22Rv1 (cell line): ENCODE measurements at regions not wholly inside any gene's neighbourhood (a gene's known extent, or its start where the extent isn't known, plus 50 kb on each side); places are given as distances from the start of the nearest gene placed in this dataset.

Experiments
- ZFX ChIP-seq: fragments of 450-650 bp; IDR thresholded peaks from 2 replicates; pipeline ENCODE4 v1.6.1; 2017; ENCODE audit warnings: antibody characterized with exemption, borderline replicate concordance
- TF ChIP-seq, protein P1 (sequence below): fragments of 450-650 bp; IDR thresholded peaks from 2 replicates; pipeline ENCODE4 v1.5.1; 2017; ENCODE audit warnings: mild to moderate bottlenecking

DNA sequence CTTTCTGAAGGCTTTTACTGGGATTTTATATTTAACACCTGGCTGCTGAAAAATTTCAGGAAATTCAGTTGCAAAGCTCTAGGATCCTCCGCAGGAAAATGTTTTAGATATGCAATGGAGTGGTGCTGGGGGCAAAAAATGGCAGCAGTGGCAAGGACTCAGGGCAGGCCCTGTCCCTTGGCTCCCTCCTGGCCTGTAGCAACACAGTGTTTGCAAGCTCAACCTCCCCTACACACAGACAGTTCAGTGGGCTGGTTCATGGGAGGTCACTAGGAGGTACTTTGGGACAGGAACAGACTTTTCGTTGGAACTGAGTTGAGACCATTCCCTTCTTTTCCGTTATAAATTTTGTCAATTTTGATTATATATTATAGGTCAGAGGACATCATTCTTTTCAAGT lies 270.4 kb downstream of the ADAMTS20 start:
- TF ChIP-seq, protein P1, sequence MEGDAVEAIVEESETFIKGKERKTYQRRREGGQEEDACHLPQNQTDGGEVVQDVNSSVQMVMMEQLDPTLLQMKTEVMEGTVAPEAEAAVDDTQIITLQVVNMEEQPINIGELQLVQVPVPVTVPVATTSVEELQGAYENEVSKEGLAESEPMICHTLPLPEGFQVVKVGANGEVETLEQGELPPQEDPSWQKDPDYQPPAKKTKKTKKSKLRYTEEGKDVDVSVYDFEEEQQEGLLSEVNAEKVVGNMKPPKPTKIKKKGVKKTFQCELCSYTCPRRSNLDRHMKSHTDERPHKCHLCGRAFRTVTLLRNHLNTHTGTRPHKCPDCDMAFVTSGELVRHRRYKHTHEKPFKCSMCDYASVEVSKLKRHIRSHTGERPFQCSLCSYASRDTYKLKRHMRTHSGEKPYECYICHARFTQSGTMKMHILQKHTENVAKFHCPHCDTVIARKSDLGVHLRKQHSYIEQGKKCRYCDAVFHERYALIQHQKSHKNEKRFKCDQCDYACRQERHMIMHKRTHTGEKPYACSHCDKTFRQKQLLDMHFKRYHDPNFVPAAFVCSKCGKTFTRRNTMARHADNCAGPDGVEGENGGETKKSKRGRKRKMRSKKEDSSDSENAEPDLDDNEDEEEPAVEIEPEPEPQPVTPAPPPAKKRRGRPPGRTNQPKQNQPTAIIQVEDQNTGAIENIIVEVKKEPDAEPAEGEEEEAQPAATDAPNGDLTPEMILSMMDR, result no peak
- no peak for TF ChIP-seq ZFX
